ENCODE measurements at regions not wholly inside any gene's neighbourhood (a gene's known extent, or its start where the extent isn't known, plus 50 kb on each side); places are given as distances from the start of the nearest gene placed in this dataset.

- TF ChIP-seq CTCF (conservative IDR thresholded peaks at IDR 0.05 in 1 of 2, IDR thresholded peaks at IDR 0.05 in 1 of 2; ENCODE audit: extremely low read depth in 1 of 2, insufficient read depth in 1 of 2, low read depth in 1 of 2, low read length in 2 of 2) (no peak), EZH2 (IDR thresholded peaks at IDR 0.05; ENCODE audit: borderline replicate concordance, low read length) (no peak)
These were observed 51.3 kb upstream of the NFE2L3 start for GRCh38 chr7:26100406-26101339.
